Activated B cell treated with CpG ODN at 0.5 μM for 24 hours (primary cell): ENCODE measurements at regions not wholly inside any gene's neighbourhood (a gene's known extent, or its start where the extent isn't known, plus 50 kb on each side); places are given as distances from the start of the nearest gene placed in this dataset.

Experiments used
- ATAC-seq: fragments of 200-7000 bp; cut with Tn5 transposase; one replicate; pipeline ENCODE4 v1.10.0; 2021; ENCODE audit warnings: low read depth, mild to moderate bottlenecking, moderate library complexity
- CTCF ChIA-PET: fragments of 350-600 bp; sonication (Branson Sonifier 250); formaldehyde crosslinking; loops from one replicate; lab custom pipeline; 2021; ENCODE audit warnings: antibody characterized with exemption; lab: Charles Lee
- POLR2A ChIA-PET: fragments of 350-600 bp; sonication (Branson Sonifier 250); formaldehyde crosslinking; loops from one replicate; lab custom pipeline; 2021; ENCODE audit warnings: antibody characterized with exemption; lab: Charles Lee
- DNase-seq: peaks from one replicate; pipeline ENCODE4 v3.0.0; 2022
- H3K27ac Mint-ChIP-seq: one replicate; pipeline ENCODE4 v1.8.0; 2020; ENCODE audit warnings: mixed read lengths
- H3K27me3 Mint-ChIP-seq: one replicate; pipeline ENCODE4 v1.8.0; 2021; ENCODE audit warnings: mixed read lengths
- H3K36me3 Mint-ChIP-seq: one replicate; pipeline ENCODE4 v1.8.0; 2021; ENCODE audit warnings: low read depth, mixed read lengths
- H3K4me1 Mint-ChIP-seq: one replicate; pipeline ENCODE4 v1.8.0; 2021; ENCODE audit warnings: mixed read lengths
- H3K4me3 Mint-ChIP-seq: one replicate; pipeline ENCODE4 v1.8.0; 2020; ENCODE audit warnings: mild to moderate bottlenecking, mixed read lengths
- H3K9me3 Mint-ChIP-seq: one replicate; pipeline ENCODE4 v1.8.0; 2020; ENCODE audit warnings: mixed read lengths
- intact Hi-C: fragments of 100-400 bp; cut with micrococcal nuclease; formaldehyde crosslinking; loops from one replicate; pipeline ENCODE4 v1.15.1; 2024
- TF ChIP-seq, protein P1 (sequence below): fragments of 200-600 bp; IDR thresholded peaks from one replicate; pipeline ENCODE4 v1.8.0; 2022; ENCODE audit warnings: antibody characterized with exemption, mild to moderate bottlenecking

DNA sequence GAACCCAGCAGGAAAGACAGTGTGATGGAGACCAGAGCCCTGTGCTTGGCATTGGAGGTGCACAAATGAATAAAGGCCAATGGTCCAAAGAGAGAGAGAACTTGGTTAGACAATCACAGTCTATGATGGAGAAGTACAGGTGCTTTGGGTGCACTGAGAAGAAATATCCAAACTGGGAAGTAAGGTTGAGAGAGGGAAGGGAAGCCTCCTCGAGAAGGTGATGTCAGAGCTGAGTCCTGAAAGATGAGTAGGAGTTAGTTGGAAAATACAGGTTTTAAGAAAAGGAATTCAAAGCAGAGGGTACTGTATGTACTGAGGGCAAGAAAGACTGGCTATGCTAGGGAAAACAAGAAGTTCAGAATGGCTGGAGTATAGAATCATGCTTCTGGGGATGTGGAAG lies 94.1 kb upstream of the CD53 start:
- POLR2A ChIA-PET = interaction anchor here (0.7 kb wide), 1 partner anchor 165 kb away, joined by 4 read pairs; no protein-coding TSS in a partner anchor

DNA sequence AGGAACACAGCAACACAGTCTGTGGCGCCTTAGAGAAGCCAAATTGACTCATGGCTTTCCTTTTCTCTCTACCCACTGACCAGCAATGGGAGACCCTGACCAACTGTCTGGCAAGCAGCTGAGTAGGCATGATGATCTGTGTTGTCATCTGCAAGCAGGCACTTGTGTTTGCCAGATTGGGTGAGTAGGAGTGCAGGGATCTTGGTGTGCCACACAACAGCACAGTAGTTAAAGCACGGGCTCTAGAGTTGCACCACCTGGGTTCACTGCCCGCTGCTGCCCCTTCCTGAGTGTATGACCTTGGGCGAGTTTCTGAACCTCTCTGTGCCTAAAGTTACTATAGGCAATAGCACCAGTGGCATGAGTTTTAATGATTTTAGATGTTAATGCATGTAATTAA lies 95.7 kb upstream of the CD53 start:
- peaks cover 14% of the 10 kb centered on the region for H3K4me1 Mint-ChIP-seq
- no peak for ATAC-seq
- H3K27me3 Mint-ChIP-seq = peaks cover 2% of the 10 kb centered on the region
- TF ChIP-seq, protein P1, sequence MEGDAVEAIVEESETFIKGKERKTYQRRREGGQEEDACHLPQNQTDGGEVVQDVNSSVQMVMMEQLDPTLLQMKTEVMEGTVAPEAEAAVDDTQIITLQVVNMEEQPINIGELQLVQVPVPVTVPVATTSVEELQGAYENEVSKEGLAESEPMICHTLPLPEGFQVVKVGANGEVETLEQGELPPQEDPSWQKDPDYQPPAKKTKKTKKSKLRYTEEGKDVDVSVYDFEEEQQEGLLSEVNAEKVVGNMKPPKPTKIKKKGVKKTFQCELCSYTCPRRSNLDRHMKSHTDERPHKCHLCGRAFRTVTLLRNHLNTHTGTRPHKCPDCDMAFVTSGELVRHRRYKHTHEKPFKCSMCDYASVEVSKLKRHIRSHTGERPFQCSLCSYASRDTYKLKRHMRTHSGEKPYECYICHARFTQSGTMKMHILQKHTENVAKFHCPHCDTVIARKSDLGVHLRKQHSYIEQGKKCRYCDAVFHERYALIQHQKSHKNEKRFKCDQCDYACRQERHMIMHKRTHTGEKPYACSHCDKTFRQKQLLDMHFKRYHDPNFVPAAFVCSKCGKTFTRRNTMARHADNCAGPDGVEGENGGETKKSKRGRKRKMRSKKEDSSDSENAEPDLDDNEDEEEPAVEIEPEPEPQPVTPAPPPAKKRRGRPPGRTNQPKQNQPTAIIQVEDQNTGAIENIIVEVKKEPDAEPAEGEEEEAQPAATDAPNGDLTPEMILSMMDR = no peak
- no peaks in the 10 kb centered on the region for H3K9me3 Mint-ChIP-seq
- no peak overlapping the region for H3K4me3 Mint-ChIP-seq
- ChIA-PET CTCF (interaction anchor here (1.0 to 6.0 kb wide), 4 partner anchors 9 to 221 kb away, joined by 3 to 30 read pairs (median 5); no protein-coding TSS in a partner anchor), POLR2A (no interaction called here)
- no peak overlapping the region for H3K27ac Mint-ChIP-seq
- no peak for DNase-seq
- intact Hi-C loops = no loop called here
- no peaks in the 10 kb centered on the region for H3K36me3 Mint-ChIP-seq

More for the DNA sequence above, 94.1 kb upstream of the CD53 start:
- intact Hi-C loops = no loop called here
- Mint-ChIP-seq H3K27ac (no peak overlapping the region), H3K36me3 (no peaks in the 10 kb centered on the region), H3K27me3 (no peaks in the 10 kb centered on the region), H3K9me3 (no peaks in the 10 kb centered on the region), H3K4me3 (no peak overlapping the region), H3K4me1 (peaks cover 23% of the 10 kb centered on the region)
- no peak for DNase-seq
- ATAC-seq = no peak
- CTCF ChIA-PET = interaction anchor here (1.5 to 8.2 kb wide), 4 partner anchors 14 to 214 kb away, joined by 4 to 98 read pairs (median 42); no protein-coding TSS in a partner anchor
- TF ChIP-seq, protein P1 = no peak

GRCh38 chr1:110774398-110774797 lies 98.5 kb upstream of the CD53 start:
- intact Hi-C loops = no loop called here
- Mint-ChIP-seq H3K27me3 (peaks cover 2% of the 10 kb centered on the region), H3K4me1 (peaks cover 9% of the 10 kb centered on the region), H3K36me3 (no peaks in the 10 kb centered on the region), H3K9me3 (no peaks in the 10 kb centered on the region), H3K27ac (no peak overlapping the region), H3K4me3 (no peak overlapping the region)
- TF ChIP-seq, protein P1 = no peak
- ATAC-seq (no peak), DNase-seq (no peak)
- CTCF ChIA-PET = interaction anchor here (1.0 to 6.0 kb wide), 4 partner anchors 9 to 219 kb away, joined by 3 to 30 read pairs (median 10); no protein-coding TSS in a partner anchor
- POLR2A ChIA-PET = no interaction called here

DNA sequence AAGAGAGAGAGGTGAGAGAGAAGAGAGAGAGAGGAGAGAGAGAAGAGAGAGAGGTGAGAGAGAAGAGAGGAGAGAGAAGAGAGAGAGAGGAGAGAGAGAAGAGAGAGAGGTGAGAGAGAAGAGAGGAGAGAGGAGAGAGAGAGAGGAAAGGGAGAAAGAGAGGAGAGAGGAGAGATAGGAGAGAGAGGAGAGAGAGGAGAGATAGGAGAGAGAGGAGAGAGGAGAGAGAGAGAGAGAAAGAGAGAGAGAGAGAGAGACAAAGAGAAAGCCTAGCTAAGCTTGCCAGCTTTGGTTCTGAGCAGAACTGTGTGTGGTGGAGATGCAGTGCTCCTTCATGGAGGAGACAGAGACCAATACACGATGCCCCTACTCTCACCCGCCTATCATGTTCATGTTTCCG lies 99.1 kb upstream of the KCNA3 start:
- no peak for ATAC-seq
- ChIA-PET CTCF (interaction anchor here (1.4 to 6.0 kb wide), 3 partner anchors 8 to 154 kb away, joined by 6 to 30 read pairs (median 13); no protein-coding TSS in a partner anchor), POLR2A (no interaction called here)
- Mint-ChIP-seq H3K9me3 (no peaks in the 10 kb centered on the region), H3K4me1 (peaks cover 9% of the 10 kb centered on the region), H3K27me3 (peaks cover 2% of the 10 kb centered on the region), H3K27ac (no peak overlapping the region), H3K36me3 (no peaks in the 10 kb centered on the region), H3K4me3 (no peak overlapping the region)
- intact Hi-C loops = no loop called here
- DNase-seq = no peak
- TF ChIP-seq, protein P1 = no peak

GRCh38 chr1:110771245-110772022 lies 96.7 kb upstream of the KCNA3 start:
- ATAC-seq = no peak
- CTCF ChIA-PET = interaction anchor here (1.0 to 6.0 kb wide), 3 partner anchors 10 to 152 kb away, joined by 3 to 30 read pairs (median 8); no protein-coding TSS in a partner anchor
- H3K27me3 Mint-ChIP-seq = peaks cover 4% of the 10 kb centered on the region

More at GRCh38 chr1:110771245-110772022, 96.7 kb upstream of the KCNA3 start:
- intact Hi-C loops = no loop called here
- POLR2A ChIA-PET = no interaction called here
- no peaks in the 10 kb centered on the region for H3K9me3 Mint-ChIP-seq
- H3K27ac Mint-ChIP-seq = no peak overlapping the region
- no peak overlapping the region for H3K4me3 Mint-ChIP-seq
- H3K4me1 Mint-ChIP-seq = peaks cover 9% of the 10 kb centered on the region
- no peak for DNase-seq
- no peaks in the 10 kb centered on the region for H3K36me3 Mint-ChIP-seq
- TF ChIP-seq, protein P1 = no peak
